ENCODE measurements at regions not wholly inside any gene's neighbourhood (a gene's known extent, or its start where the extent isn't known, plus 50 kb on each side); places are given as distances from the start of the nearest gene placed in this dataset.
"Not testable (repeated sequence)": the region's sequence is repeated elsewhere in the genome, so short reads cannot be mapped to it uniquely, and the experiment has no call there.

GRCh38 chr6:27130668-27131428, 116.7 kb upstream of the PRSS16 start:
- Histone ChIP-seq H3K9ac (ENCODE audit: low read length) (peak overlapping the region; percentile 92), H3K79me2 (ENCODE audit: insufficient read depth, low read length) (no peaks in the 10 kb centered on the region), H3K4me1 (ENCODE audit: insufficient read depth, low read length, severe bottlenecking) (peaks cover 62% of the 10 kb centered on the region), H3K9me2 (ENCODE audit: low read depth, low read length) (no peaks in the 10 kb centered on the region), H3F3A (ENCODE audit: insufficient read depth, low read length) (no peaks in the 10 kb centered on the region; the same call in 1 of the 2 replicates), H3K27ac (ENCODE audit: low read depth, low read length, poor library complexity, severe bottlenecking) (peak overlapping the region; percentile 96), H4K20me1 (ENCODE audit: insufficient read depth, low read length) (no peaks in the 10 kb centered on the region), H2AFZ (ENCODE audit: low read length) (no peak overlapping the region), H3K36me3 (ENCODE audit: insufficient read depth, low read length) (no peaks in the 10 kb centered on the region; the same call in 1 of the 2 replicates), H3K4me3 (ENCODE audit: low read depth, low read length, poor library complexity, severe bottlenecking) (peak overlapping the region; percentile 72), H3K9me3 (ENCODE audit: low read length) (no peaks in the 10 kb centered on the region), H3K27me3 (ENCODE audit: insufficient read depth, low read length) (no peaks in the 10 kb centered on the region), H3K4me2 (ENCODE audit: low read length) (peak overlapping the region; percentile 81)
- no peak for TF ChIP-seq CTCF (IDR thresholded peaks at IDR 0.05; ENCODE audit: low read length)
- TF ChIP-seq EZH2 (IDR thresholded peaks at IDR 0.05; ENCODE audit: borderline replicate concordance, low read length): no peak

DNA sequence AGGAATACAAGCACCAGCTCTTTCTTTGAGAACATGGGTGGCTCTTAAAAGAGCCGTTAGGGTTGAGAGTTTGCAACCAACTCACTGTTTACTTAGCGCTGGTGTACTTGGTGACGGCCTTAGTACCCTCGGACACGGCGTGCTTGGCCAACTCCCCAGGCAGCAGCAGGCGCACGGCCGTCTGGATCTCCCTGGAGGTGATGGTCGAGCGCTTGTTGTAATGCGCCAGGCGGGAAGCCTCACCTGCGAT, 115.3 kb upstream of the PRSS16 start:
- Histone ChIP-seq H3K27ac (ENCODE audit: low read depth, low read length, poor library complexity, severe bottlenecking) (peak overlapping the region; percentile 96), H3K4me3 (ENCODE audit: low read depth, low read length, poor library complexity, severe bottlenecking) (peak overlapping the region; percentile 72), H3K4me2 (ENCODE audit: low read length) (peak overlapping the region; percentile 81), H3K9ac (ENCODE audit: low read length) (peak overlapping the region; percentile 92), H3K4me1 (ENCODE audit: insufficient read depth, low read length, severe bottlenecking) (peaks cover 55% of the 10 kb centered on the region)
- H4K20me1 ChIP-seq (ENCODE audit: insufficient read depth, low read length); H3K9me3 ChIP-seq (ENCODE audit: low read length); H3K36me3 ChIP-seq (ENCODE audit: insufficient read depth, low read length); H3K9me2 ChIP-seq (ENCODE audit: low read depth, low read length); H3K27me3 ChIP-seq (ENCODE audit: insufficient read depth, low read length); H3K79me2 ChIP-seq (ENCODE audit: insufficient read depth, low read length); H2AFZ ChIP-seq (ENCODE audit: low read length); H3F3A ChIP-seq (ENCODE audit: insufficient read depth, low read length): not testable (repeated sequence)

- peaks cover 55% of the 10 kb centered on the region for H3K4me1 ChIP-seq (ENCODE audit: insufficient read depth, low read length, severe bottlenecking)
- peak overlapping the region; percentile 86 for H3K4me2 ChIP-seq (ENCODE audit: low read length)
- no peaks in the 10 kb centered on the region for H3K9me3 ChIP-seq (ENCODE audit: low read length)
- peak overlapping the region; percentile 92 for H3K9ac ChIP-seq (ENCODE audit: low read length)
- no peaks in the 10 kb centered on the region for H3K27me3 ChIP-seq (ENCODE audit: insufficient read depth, low read length)
- H3F3A ChIP-seq (ENCODE audit: insufficient read depth, low read length): no peaks in the 10 kb centered on the region; the same call in 1 of the 2 replicates
- no peaks in the 10 kb centered on the region; the same call in 1 of the 2 replicates for H3K36me3 ChIP-seq (ENCODE audit: insufficient read depth, low read length)
- no peaks in the 10 kb centered on the region for H3K79me2 ChIP-seq (ENCODE audit: insufficient read depth, low read length)
- no peaks in the 10 kb centered on the region for H3K9me2 ChIP-seq (ENCODE audit: low read depth, low read length)
- H4K20me1 ChIP-seq (ENCODE audit: insufficient read depth, low read length): no peaks in the 10 kb centered on the region
- H2AFZ ChIP-seq (ENCODE audit: low read length): no peak overlapping the region
- H3K27ac ChIP-seq (ENCODE audit: low read depth, low read length, poor library complexity, severe bottlenecking): peak overlapping the region; percentile 96
- TF ChIP-seq CTCF (IDR thresholded peaks at IDR 0.05; ENCODE audit: low read length): no peak
- TF ChIP-seq EZH2 (IDR thresholded peaks at IDR 0.05; ENCODE audit: borderline replicate concordance, low read length): no peak
- H3K4me3 ChIP-seq (ENCODE audit: low read depth, low read length, poor library complexity, severe bottlenecking): peak overlapping the region; percentile 72
These were observed 114.8 kb upstream of the PRSS16 start for GRCh38 chr6:27132532-27133280.

Data from OCI-LY1 (cell line).